Trophoblast cell (in vitro differentiated cells and primary cell): ENCODE measurements at regions not wholly inside any gene's neighbourhood (a gene's known extent, or its start where the extent isn't known, plus 50 kb on each side); places are given as distances from the start of the nearest gene placed in this dataset.

Experiments
- DNase-seq, 2 donors: peaks; one replicate each; pipeline ENCODE4 v3.0.0-alpha.2; 2016
- H2AFZ ChIP-seq: 2 replicates; pipeline ENCODE4 v1.6.1; 2013; ENCODE audit warnings: low read length, moderate library complexity, mild to moderate bottlenecking; ENCODE audit not compliant: insufficient read depth, poor library complexity
- H2AK5ac ChIP-seq: 2 replicates; pipeline ENCODE4 v1.6.1; 2013; ENCODE audit warnings: mild to moderate bottlenecking, low read length
- H2BK120ac ChIP-seq: 2 replicates; pipeline ENCODE4 v1.6.1; 2013; ENCODE audit warnings: low read length, mild to moderate bottlenecking, moderate library complexity; ENCODE audit not compliant: insufficient read depth, poor library complexity
- H2BK12ac ChIP-seq: 2 replicates; pipeline ENCODE4 v1.6.1; 2013; ENCODE audit warnings: mild to moderate bottlenecking, low read length, moderate library complexity
- H2BK5ac ChIP-seq: 2 replicates; pipeline ENCODE4 v1.6.1; 2013; ENCODE audit warnings: low read length, low read depth, moderate library complexity, mild to moderate bottlenecking; ENCODE audit not compliant: poor library complexity
- H3K14ac ChIP-seq: 2 replicates; pipeline ENCODE4 v1.6.1; 2013; ENCODE audit warnings: mild to moderate bottlenecking, low read length
- H3K18ac ChIP-seq: 2 replicates; pipeline ENCODE4 v1.6.1; 2013; ENCODE audit warnings: mild to moderate bottlenecking, low read length
- H3K23ac ChIP-seq: 2 replicates; pipeline ENCODE4 v1.6.1; 2013; ENCODE audit warnings: low read length
- H3K27ac ChIP-seq: 2 replicates; pipeline ENCODE4 v1.5.1; 2013; ENCODE audit warnings: low read depth, mild to moderate bottlenecking, inconsistent platforms, low read length, moderate library complexity
- H3K27me3 ChIP-seq: 2 replicates; pipeline ENCODE4 v1.6.1; 2013; ENCODE audit warnings: inconsistent platforms, mild to moderate bottlenecking, low read length, moderate library complexity; ENCODE audit not compliant: insufficient read depth
- H3K36me3 ChIP-seq, 2 experiments: 1 replicate in 1 of 2; 2 replicates in 1 of 2; pipeline ENCODE4 v1.6.1; 2013; ENCODE audit warnings: low read length in 2 of 2, mild to moderate bottlenecking in 2 of 2, moderate library complexity in 1 of 2; ENCODE audit not compliant: insufficient read depth in 2 of 2, control insufficient read depth in 1 of 2
- H3K4ac ChIP-seq: 2 replicates; pipeline ENCODE4 v1.6.1; 2013; ENCODE audit warnings: low read depth, mild to moderate bottlenecking, low read length, moderate library complexity
- H3K4me1 ChIP-seq, 2 experiments: 1 replicate in 1 of 2; 2 replicates in 1 of 2; pipeline ENCODE4 v1.6.1; 2013; ENCODE audit warnings: low read length in 2 of 2, mild to moderate bottlenecking in 2 of 2, moderate library complexity in 1 of 2; ENCODE audit not compliant: insufficient read depth in 2 of 2, control insufficient read depth in 1 of 2
- H3K4me2 ChIP-seq: 2 replicates; pipeline ENCODE4 v1.6.1; 2013; ENCODE audit warnings: inconsistent platforms, mild to moderate bottlenecking, low read length, moderate library complexity
- H3K4me3 ChIP-seq: 2 replicates; pipeline ENCODE4 v1.5.1; 2013; ENCODE audit warnings: mild to moderate bottlenecking, low read depth, low read length, inconsistent platforms
- H3K79me1 ChIP-seq: one replicate; pipeline ENCODE4 v1.6.1; 2013; ENCODE audit warnings: low read length
- H3K79me2 ChIP-seq: 2 replicates; pipeline ENCODE4 v1.6.1; 2013; ENCODE audit warnings: low read length, mild to moderate bottlenecking; ENCODE audit not compliant: control insufficient read depth, insufficient read depth, poor library complexity
- H3K9ac ChIP-seq: 2 replicates; pipeline ENCODE4 v1.6.1; 2013; ENCODE audit warnings: mild to moderate bottlenecking, low read length
- H3K9me3 ChIP-seq: 2 replicates; pipeline ENCODE4 v1.6.1; 2013; ENCODE audit warnings: low read depth, mild to moderate bottlenecking, control low read depth, inconsistent platforms, low read length; ENCODE audit not compliant: insufficient read depth
- H4K12ac ChIP-seq: 2 replicates; pipeline ENCODE4 v1.6.1; 2013; ENCODE audit warnings: low read depth, mild to moderate bottlenecking, low read length, moderate library complexity
- H4K8ac ChIP-seq: 2 replicates; pipeline ENCODE4 v1.6.1; 2013; ENCODE audit warnings: low read depth, mild to moderate bottlenecking, low read length, moderate library complexity
- H4K91ac ChIP-seq: one replicate; pipeline ENCODE4 v1.6.1; 2013; ENCODE audit warnings: low read depth, mild to moderate bottlenecking, low read length, moderate library complexity
- WGBS: extraction: QIAGEN DNeasy Blood & Tissue Kit; methylation state at CpG from one replicate; pipeline ENCODE4 v1.1.7; 2013; ENCODE audit warnings: missing lambda C conversion rate; ENCODE audit not compliant: insufficient read length, insufficient coverage; ENCODE audit errors: extremely low coverage; 5-methylcytosine and 5-hydroxymethylcytosine counted together

DNA sequence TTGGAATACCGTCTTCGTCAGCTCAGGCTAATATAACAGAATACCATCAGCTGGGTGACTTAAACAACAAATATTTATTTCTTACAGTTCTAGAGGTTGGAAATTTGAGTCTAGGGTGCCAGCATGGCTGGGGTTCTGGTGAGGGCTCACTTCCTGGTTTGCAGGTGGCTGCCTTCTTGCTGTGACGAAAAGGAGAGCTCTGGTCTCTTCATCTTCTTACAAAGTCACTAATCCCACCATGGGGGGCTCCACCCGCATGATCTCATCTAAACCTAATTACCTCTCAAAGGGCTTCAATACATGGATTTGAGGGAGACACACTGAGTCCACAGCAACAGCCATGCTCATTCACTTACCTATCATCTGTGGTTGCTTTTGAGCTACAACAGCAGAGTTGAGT is 78.3 kb downstream of the PSMG1 start:
- H3K27me3 ChIP-seq, result no peaks in the 10 kb centered on the region
- no peaks in the 10 kb centered on the region for H3K79me1 ChIP-seq
- no peaks in the 10 kb centered on the region for H3K4me1 ChIP-seq
- H3K9me3 ChIP-seq, result peaks cover under 1% of the 10 kb centered on the region
- H3K18ac ChIP-seq, result no peak overlapping the region
- no peak overlapping the region for H4K91ac ChIP-seq
- DNase-seq, result no peak
- H2AFZ ChIP-seq, result no peak overlapping the region
- H3K23ac ChIP-seq, result no peak overlapping the region
- H3K4me3 ChIP-seq, result no peak overlapping the region
- no peak overlapping the region for H3K27ac ChIP-seq
- no peak overlapping the region for H4K8ac ChIP-seq
- H4K12ac ChIP-seq, result no peak overlapping the region
- no peak overlapping the region for H2BK120ac ChIP-seq
- H3K4ac ChIP-seq, result no peak overlapping the region
- H2BK12ac ChIP-seq, result no peak overlapping the region
- H3K36me3 ChIP-seq, result no peaks in the 10 kb centered on the region
- no peaks in the 10 kb centered on the region for H3K79me2 ChIP-seq
- no peak overlapping the region for H3K9ac ChIP-seq
- H2BK5ac ChIP-seq, result no peak overlapping the region
- WGBS, result no CpG with 5 or more reads among the region's 4 CpGs
- no peak overlapping the region for H3K4me2 ChIP-seq
- H2AK5ac ChIP-seq, result no peak overlapping the region
- no peak overlapping the region for H3K14ac ChIP-seq

DNA sequence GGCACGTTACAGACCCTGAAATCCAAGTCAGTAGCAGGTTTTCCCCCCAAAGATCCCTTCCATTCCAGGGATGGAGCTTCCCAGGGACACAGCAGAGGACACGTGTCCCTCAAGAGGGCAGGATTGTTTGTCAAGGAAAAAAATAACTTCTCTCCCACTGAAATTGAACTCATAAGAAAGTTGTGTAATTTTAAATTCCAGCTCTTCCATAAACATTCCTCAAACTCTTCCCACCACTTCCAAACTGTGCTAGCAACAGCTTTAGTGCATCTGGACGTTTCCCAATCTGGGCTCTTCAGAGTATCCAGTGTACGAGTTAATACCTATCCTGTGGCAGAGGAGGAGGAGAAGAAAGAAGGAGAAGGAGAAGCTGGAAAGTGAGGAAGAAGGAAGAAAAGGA is 79.6 kb downstream of the PSMG1 start:
- H2BK5ac ChIP-seq, result no peak overlapping the region
- no peak overlapping the region for H3K4me3 ChIP-seq
- H4K91ac ChIP-seq, result no peak overlapping the region
- DNase-seq, result no peak
- H3K79me1 ChIP-seq, result no peaks in the 10 kb centered on the region
- H2BK120ac ChIP-seq, result no peak overlapping the region
- H3K4me2 ChIP-seq, result no peak overlapping the region
- no peak overlapping the region for H2BK12ac ChIP-seq
- H3K14ac ChIP-seq, result no peak overlapping the region
- H3K18ac ChIP-seq, result no peak overlapping the region
- H2AK5ac ChIP-seq, result no peak overlapping the region
- H3K9ac ChIP-seq, result no peak overlapping the region
- H3K79me2 ChIP-seq, result no peaks in the 10 kb centered on the region
- H3K36me3 ChIP-seq, result no peaks in the 10 kb centered on the region
- no peak overlapping the region for H3K27ac ChIP-seq
- H3K9me3 ChIP-seq, result peaks cover 4% of the 10 kb centered on the region
- H3K4me1 ChIP-seq, result no peaks in the 10 kb centered on the region
- H3K4ac ChIP-seq, result no peak overlapping the region
- H3K27me3 ChIP-seq, result no peaks in the 10 kb centered on the region
- H4K8ac ChIP-seq, result no peak overlapping the region
- H2AFZ ChIP-seq, result no peak overlapping the region
- H4K12ac ChIP-seq, result no peak overlapping the region
- no peak overlapping the region for H3K23ac ChIP-seq
- WGBS, result no CpG with 5 or more reads among the region's 4 CpGs

DNA sequence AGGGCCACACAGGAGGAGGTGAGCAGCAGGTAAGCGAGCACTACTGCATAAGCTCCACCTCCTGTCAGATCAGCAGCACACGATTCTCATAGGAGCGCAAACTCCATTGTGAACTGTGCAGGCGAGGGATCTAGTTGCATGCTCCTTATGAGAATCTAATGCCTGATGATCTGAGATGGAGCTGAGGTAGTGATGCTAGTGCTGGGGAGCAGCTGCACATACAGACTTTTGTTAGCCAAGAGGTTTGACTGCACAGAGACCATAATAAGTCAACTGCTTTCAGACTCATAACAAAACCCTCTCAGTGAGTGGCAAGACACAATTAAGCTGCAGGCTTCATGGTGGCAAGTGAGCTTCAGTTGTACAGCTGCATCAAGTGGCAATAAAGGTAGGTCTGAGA is 83.4 kb downstream of the PSMG1 start:
- H3K4me2 ChIP-seq, result no peak overlapping the region
- H2BK120ac ChIP-seq, result no peak overlapping the region
- H3K23ac ChIP-seq, result no peak overlapping the region
- H2BK5ac ChIP-seq, result no peak overlapping the region
- peaks cover 0 to 6% of the 10 kb centered on the region in 2 experiments for H3K4me1 ChIP-seq
- H2AFZ ChIP-seq, result no peak overlapping the region
- no peaks in the 10 kb centered on the region for H3K27me3 ChIP-seq
- no peak overlapping the region for H3K4me3 ChIP-seq
- no peak overlapping the region for H3K14ac ChIP-seq
- DNase-seq, result no peak
- no peak overlapping the region for H2AK5ac ChIP-seq
- H3K18ac ChIP-seq, result no peak overlapping the region
- no peak overlapping the region for H4K8ac ChIP-seq
- H4K91ac ChIP-seq, result no peak overlapping the region
- no peak overlapping the region for H4K12ac ChIP-seq
- no CpG with 5 or more reads among the region's 4 CpGs for WGBS
- no peaks in the 10 kb centered on the region for H3K79me2 ChIP-seq
- no peak overlapping the region for H3K4ac ChIP-seq
- H3K9ac ChIP-seq, result no peak overlapping the region
- no peak overlapping the region for H2BK12ac ChIP-seq
- no peaks in the 10 kb centered on the region for H3K79me1 ChIP-seq
- H3K27ac ChIP-seq, result no peak overlapping the region
- no peaks in the 10 kb centered on the region for H3K36me3 ChIP-seq
- peaks cover 4% of the 10 kb centered on the region for H3K9me3 ChIP-seq

DNA sequence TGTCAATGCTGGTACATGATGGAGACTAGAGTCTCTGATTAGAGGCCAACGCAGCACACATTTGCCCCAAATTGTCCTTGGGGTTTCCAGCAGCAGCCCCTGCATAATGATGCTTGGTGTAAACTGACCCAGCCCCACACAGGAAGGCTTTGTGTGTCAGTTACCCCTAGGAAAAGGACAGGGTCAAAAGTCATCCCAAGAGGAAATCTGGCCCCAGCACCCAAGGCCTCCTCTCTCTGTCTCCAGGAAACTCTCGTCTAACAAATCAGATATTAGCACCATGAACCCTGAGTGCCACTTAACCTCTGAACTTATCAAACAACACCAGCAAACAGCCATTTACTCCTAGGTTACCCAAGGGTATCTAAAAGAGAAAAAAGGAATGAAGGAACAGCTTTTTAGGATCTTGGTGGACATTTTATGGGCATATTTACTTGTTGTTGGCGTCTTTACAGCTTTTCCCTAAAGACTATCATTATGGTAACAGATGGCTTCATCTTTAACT is 84.5 kb downstream of the PSMG1 start:
- H3K9ac ChIP-seq, result no peak overlapping the region
- H4K12ac ChIP-seq, result no peak overlapping the region
- no peaks in the 10 kb centered on the region for H3K79me1 ChIP-seq
- no peak for DNase-seq
- no peak overlapping the region for H3K4me2 ChIP-seq
- no peak overlapping the region for H3K18ac ChIP-seq
- H2AFZ ChIP-seq, result no peak overlapping the region
- no peak overlapping the region for H2BK5ac ChIP-seq
- H3K9me3 ChIP-seq, result peaks cover 4% of the 10 kb centered on the region
- H2AK5ac ChIP-seq, result no peak overlapping the region
- H4K8ac ChIP-seq, result no peak overlapping the region
- no CpG with 5 or more reads among the region's 3 CpGs for WGBS
- peaks cover 2 to 8% of the 10 kb centered on the region in 2 experiments for H3K4me1 ChIP-seq
- H3K79me2 ChIP-seq, result no peaks in the 10 kb centered on the region
- no peak overlapping the region for H2BK120ac ChIP-seq
- no peak overlapping the region for H3K4ac ChIP-seq
- H2BK12ac ChIP-seq, result no peak overlapping the region
- H3K14ac ChIP-seq, result no peak overlapping the region
- no peak overlapping the region for H4K91ac ChIP-seq
- no peak overlapping the region for H3K4me3 ChIP-seq
- no peak overlapping the region for H3K23ac ChIP-seq
- H3K36me3 ChIP-seq, result no peaks in the 10 kb centered on the region
- no peaks in the 10 kb centered on the region for H3K27me3 ChIP-seq
- H3K27ac ChIP-seq, result no peak overlapping the region
